HEK293 (cell line): ENCODE measurements at regions not wholly inside any gene's neighbourhood (a gene's known extent, or its start where the extent isn't known, plus 50 kb on each side); places are given as distances from the start of the nearest gene placed in this dataset.

ENCODE experiments used
- CTCF ChIA-PET: fragments of 350-600 bp; formaldehyde crosslinking; extraction: SDS; loops from one replicate; lab custom pipeline; 2021; ENCODE audit warnings: antibody characterized with exemption; lab: Yijun Ruan, JAX
- POLR2A ChIA-PET: fragments of 300-600 bp; formaldehyde crosslinking; extraction: SDS; loops from one replicate; lab custom pipeline; 2020; ENCODE audit warnings: antibody characterized with exemption, inconsistent platforms; lab: Yijun Ruan, JAX
- H3K27ac ChIP-seq: fragments of 200-500 bp; sonication (Bioruptor generic); 2 replicates; pipeline ENCODE4 v1.5.1; 2014; ENCODE audit warnings: low read depth, low read length, control low read depth, inconsistent platforms; ENCODE audit errors: extremely low read depth
- H3K36me3 ChIP-seq, 2 experiments: fragments of 200-500 bp in 1 of 2; sonication (Bioruptor generic) in 1 of 2; 1 replicate in 1 of 2; 2 replicates in 1 of 2; pipeline ENCODE4 v1.5.1; 2014 to 2017; ENCODE audit warnings: inconsistent platforms in 2 of 2, low read length in 2 of 2; ENCODE audit not compliant: control insufficient read depth in 2 of 2, insufficient read depth in 1 of 2
- H3K4me1 ChIP-seq: fragments of 200-500 bp; sonication (Bioruptor generic); 2 replicates; pipeline ENCODE4 v1.5.1; 2014; ENCODE audit warnings: mild to moderate bottlenecking, low read length, inconsistent platforms; ENCODE audit not compliant: control insufficient read depth, insufficient read depth
- H3K4me3 ChIP-seq: 2 replicates; pipeline ENCODE4 v1.5.1; 2011; ENCODE audit warnings: low read depth, mild to moderate bottlenecking, control low read depth, low read length, moderate library complexity
- H3K9me3 ChIP-seq: fragments of 200-500 bp; sonication (Bioruptor generic); 2 replicates; pipeline ENCODE4 v1.5.1; 2014; ENCODE audit warnings: low read depth, low read length, inconsistent platforms; ENCODE audit not compliant: control insufficient read depth, insufficient read depth
- KLF7 ChIP-seq: fragments of 450-650 bp; formaldehyde crosslinking; IDR thresholded peaks from 2 replicates; pipeline ENCODE4 v1.5.1; 2016; ENCODE audit warnings: missing biosample characterization, missing genetic modification characterization, borderline replicate concordance
- SETDB1 ChIP-seq: IDR thresholded peaks from one replicate; pipeline ENCODE4 v1.6.1; 2017; ENCODE audit warnings: mild to moderate bottlenecking, low read length, moderate library complexity, mixed read lengths; ENCODE audit not compliant: insufficient read length
- WT1 ChIP-seq: fragments of 450-650 bp; formaldehyde crosslinking; IDR thresholded peaks from 2 replicates; pipeline ENCODE4 v1.5.1; 2016; ENCODE audit warnings: missing biosample characterization, missing genetic modification characterization
- ZBTB8A ChIP-seq: fragments of 450-650 bp; formaldehyde crosslinking; IDR thresholded peaks from 2 replicates; pipeline ENCODE4 v1.5.1; 2016; ENCODE audit warnings: missing biosample characterization, missing genetic modification characterization
- ZNF132 ChIP-seq: fragments of 450-650 bp; formaldehyde crosslinking; IDR thresholded peaks from 2 replicates; pipeline ENCODE4 v1.5.1; 2017; ENCODE audit warnings: missing biosample characterization, missing genetic modification characterization, borderline replicate concordance
- ZNF175 ChIP-seq: fragments of 450-650 bp; formaldehyde crosslinking; IDR thresholded peaks from 2 replicates; pipeline ENCODE4 v1.5.1; 2016; ENCODE audit warnings: missing biosample characterization, missing genetic modification characterization
- ZNF184 ChIP-seq: fragments of 450-650 bp; IDR thresholded peaks from 2 replicates; pipeline ENCODE4 v1.5.1; 2018; ENCODE audit warnings: missing biosample characterization, mild to moderate bottlenecking, missing genetic modification characterization
- ZNF311 ChIP-seq: fragments of 450-650 bp; formaldehyde crosslinking; IDR thresholded peaks from 2 replicates; pipeline ENCODE4 v1.5.1; 2017; ENCODE audit warnings: missing biosample characterization, missing genetic modification characterization, borderline replicate concordance
- ZNF366 ChIP-seq: fragments of 450-650 bp; formaldehyde crosslinking; conservative IDR thresholded peaks from 2 replicates; pipeline ENCODE4 v1.5.1; 2016; ENCODE audit warnings: missing biosample characterization, missing genetic modification characterization
- ZNF391 ChIP-seq: fragments of 450-650 bp; formaldehyde crosslinking; IDR thresholded peaks from 2 replicates; pipeline ENCODE4 v1.5.1; 2016; ENCODE audit warnings: low read depth, missing biosample characterization, missing genetic modification characterization, borderline replicate concordance
- ZNF423 ChIP-seq: fragments of 450-650 bp; formaldehyde crosslinking; IDR thresholded peaks from 2 replicates; pipeline ENCODE4 v1.5.1; 2016; ENCODE audit warnings: missing biosample characterization, missing genetic modification characterization
- ZNF501 ChIP-seq: fragments of 450-650 bp; formaldehyde crosslinking; IDR thresholded peaks from 2 replicates; pipeline ENCODE4 v1.5.1; 2016; ENCODE audit warnings: missing biosample characterization, missing genetic modification characterization
- ZNF529 ChIP-seq: fragments of 450-650 bp; formaldehyde crosslinking; IDR thresholded peaks from 2 replicates; pipeline ENCODE4 v1.5.1; 2017; ENCODE audit warnings: missing genetic modification characterization, missing biosample characterization; ENCODE audit not compliant: insufficient replicate concordance
- ZNF544 ChIP-seq: fragments of 450-650 bp; formaldehyde crosslinking; IDR thresholded peaks from 2 replicates; pipeline ENCODE4 v1.5.0; 2017; ENCODE audit warnings: missing biosample characterization, missing genetic modification characterization
- ZNF660 ChIP-seq: fragments of 450-650 bp; IDR thresholded peaks from 2 replicates; pipeline ENCODE4 v1.5.1; 2018; ENCODE audit warnings: missing biosample characterization, mild to moderate bottlenecking, missing genetic modification characterization
- ZNF664 ChIP-seq: fragments of 450-650 bp; formaldehyde crosslinking; IDR thresholded peaks from 2 replicates; pipeline ENCODE4 v1.5.1; 2016; ENCODE audit warnings: missing biosample characterization, missing genetic modification characterization
- ZSCAN30 ChIP-seq: fragments of 450-650 bp; IDR thresholded peaks from 2 replicates; pipeline ENCODE4 v1.5.1; 2018; ENCODE audit warnings: missing biosample characterization, mild to moderate bottlenecking, missing genetic modification characterization, moderate library complexity
- TF ChIP-seq, protein P1 (sequence below): fragments of 450-650 bp; formaldehyde crosslinking; IDR thresholded peaks from 2 replicates; pipeline ENCODE4 v1.5.1; 2016; ENCODE audit warnings: missing biosample characterization, missing genetic modification characterization
- TF ChIP-seq, protein P2 (sequence below): fragments of 450-650 bp; formaldehyde crosslinking; IDR thresholded peaks from 2 replicates; pipeline ENCODE4 v1.5.1; 2017; ENCODE audit warnings: missing biosample characterization, missing genetic modification characterization
- TF ChIP-seq, protein P3 (sequence below): fragments of 450-650 bp; formaldehyde crosslinking; IDR thresholded peaks from 2 replicates; pipeline ENCODE4 v1.5.1; 2016; ENCODE audit warnings: missing biosample characterization, missing genetic modification characterization

DNA sequence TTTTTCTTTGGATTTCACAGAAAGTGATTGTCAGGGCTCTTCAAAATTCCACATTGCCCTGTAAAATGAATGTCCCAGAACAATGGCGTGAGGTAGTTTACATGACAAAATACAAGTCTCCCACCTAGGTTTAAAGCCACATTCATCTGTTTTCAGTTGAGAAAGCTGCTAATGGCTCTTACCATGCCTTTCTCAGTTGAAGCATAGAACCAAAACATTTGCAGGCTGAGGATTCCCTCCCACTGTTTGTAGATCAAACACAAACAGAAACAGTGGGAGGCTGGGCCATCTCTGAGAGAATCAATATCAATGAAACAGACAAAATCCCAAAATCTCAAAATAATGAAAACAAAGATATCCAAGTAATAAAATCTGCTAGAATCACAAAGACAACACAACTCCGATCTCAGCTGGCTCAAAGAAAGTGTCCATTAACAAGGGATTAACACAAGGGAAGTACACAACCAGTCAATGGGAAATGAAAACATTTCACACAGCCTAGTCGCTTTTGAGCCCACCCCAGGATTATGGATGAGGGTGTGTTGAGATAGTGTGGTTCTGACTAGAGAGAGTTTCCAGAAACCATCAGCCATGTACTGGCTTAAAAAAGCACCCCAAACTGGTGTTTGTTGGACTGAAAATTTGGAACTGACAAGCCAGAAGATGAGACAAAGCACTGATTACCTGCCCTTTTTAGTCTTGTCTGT lies 54.5 kb upstream of the TMEM260 start:
- Histone ChIP-seq H3K4me3 (no peak overlapping the region), H3K27ac (no peak overlapping the region)
- TF ChIP-seq SETDB1 (no peak), ZNF311 (tag by site-specific recombination) (no peak), ZNF664 (tag by site-specific recombination) (no peak)
- TF ChIP-seq, all 188 proteins: peak for 0
- Histone ChIP-seq H3K4me1 (no peaks in the 10 kb centered on the region), H3K9me3 (no peaks in the 10 kb centered on the region), H3K36me3 (no peaks in the 10 kb centered on the region)
- ChIA-PET CTCF (interaction anchor here (0.6 to 1.3 kb wide), 2 partner anchors 35 to 787 kb away, joined by 3 to 5 read pairs; no protein-coding TSS in a partner anchor), POLR2A (no interaction called here)

DNA sequence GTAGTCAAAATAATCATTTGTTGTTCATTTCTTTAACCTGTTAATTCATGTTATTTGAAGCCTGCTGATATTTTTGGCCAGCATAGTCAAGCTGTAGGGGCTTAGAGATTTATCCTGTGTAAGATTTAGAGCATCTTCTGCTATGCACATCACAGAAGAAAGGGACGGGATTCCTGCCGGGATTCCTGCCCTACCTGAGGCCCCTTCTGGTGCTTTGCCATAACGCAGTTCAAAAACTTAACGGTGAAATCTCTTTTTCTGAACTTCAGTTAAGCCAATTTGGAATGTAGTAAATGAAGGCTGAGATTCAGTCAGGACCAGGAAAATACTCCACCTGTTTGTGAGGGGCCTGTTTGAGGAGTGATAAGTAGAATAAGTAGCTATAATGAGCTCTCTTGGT lies 50.7 kb upstream of the TMEM260 start:
- no peaks in the 10 kb centered on the region for H3K9me3 ChIP-seq
- no peak overlapping the region for H3K4me3 ChIP-seq
- no peak for TF ChIP-seq WT1 (tag by site-specific recombination)
- TF ChIP-seq KLF7, result no peak
- no peak for TF ChIP-seq ZNF501 (tag by site-specific recombination)
- no peak for TF ChIP-seq ZNF660 (tag by site-specific recombination)
- TF ChIP-seq ZNF391 (tag by site-specific recombination), result no peak
- TF ChIP-seq ZNF423 (tag by site-specific recombination), result no peak
- TF ChIP-seq ZNF529 (tag by site-specific recombination), result no peak
- TF ChIP-seq ZNF544 (tag by site-specific recombination), result no peak
- no peak for TF ChIP-seq ZSCAN30
- TF ChIP-seq, protein P1, sequence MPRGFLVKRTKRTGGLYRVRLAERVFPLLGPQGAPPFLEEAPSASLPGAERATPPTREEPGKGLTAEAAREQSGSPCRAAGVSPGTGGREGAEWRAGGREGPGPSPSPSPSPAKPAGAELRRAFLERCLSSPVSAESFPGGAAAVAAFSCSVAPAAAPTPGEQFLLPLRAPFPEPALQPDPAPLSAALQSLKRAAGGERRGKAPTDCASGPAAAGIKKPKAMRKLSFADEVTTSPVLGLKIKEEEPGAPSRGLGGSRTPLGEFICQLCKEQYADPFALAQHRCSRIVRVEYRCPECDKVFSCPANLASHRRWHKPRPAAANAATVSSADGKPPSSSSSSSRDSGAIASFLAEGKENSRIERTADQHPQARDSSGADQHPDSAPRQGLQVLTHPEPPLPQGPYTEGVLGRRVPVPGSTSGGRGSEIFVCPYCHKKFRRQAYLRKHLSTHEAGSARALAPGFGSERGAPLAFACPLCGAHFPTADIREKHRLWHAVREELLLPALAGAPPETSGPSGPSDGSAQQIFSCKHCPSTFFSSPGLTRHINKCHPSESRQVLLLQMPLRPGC (tag by site-specific recombination), result no peak
- TF ChIP-seq ZNF184, result no peak
- no peak for TF ChIP-seq ZNF175 (tag by site-specific recombination)
- TF ChIP-seq ZNF366, result no peak
- TF ChIP-seq, protein P2, sequence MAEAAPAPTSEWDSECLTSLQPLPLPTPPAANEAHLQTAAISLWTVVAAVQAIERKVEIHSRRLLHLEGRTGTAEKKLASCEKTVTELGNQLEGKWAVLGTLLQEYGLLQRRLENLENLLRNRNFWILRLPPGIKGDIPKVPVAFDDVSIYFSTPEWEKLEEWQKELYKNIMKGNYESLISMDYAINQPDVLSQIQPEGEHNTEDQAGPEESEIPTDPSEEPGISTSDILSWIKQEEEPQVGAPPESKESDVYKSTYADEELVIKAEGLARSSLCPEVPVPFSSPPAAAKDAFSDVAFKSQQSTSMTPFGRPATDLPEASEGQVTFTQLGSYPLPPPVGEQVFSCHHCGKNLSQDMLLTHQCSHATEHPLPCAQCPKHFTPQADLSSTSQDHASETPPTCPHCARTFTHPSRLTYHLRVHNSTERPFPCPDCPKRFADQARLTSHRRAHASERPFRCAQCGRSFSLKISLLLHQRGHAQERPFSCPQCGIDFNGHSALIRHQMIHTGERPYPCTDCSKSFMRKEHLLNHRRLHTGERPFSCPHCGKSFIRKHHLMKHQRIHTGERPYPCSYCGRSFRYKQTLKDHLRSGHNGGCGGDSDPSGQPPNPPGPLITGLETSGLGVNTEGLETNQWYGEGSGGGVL (tag by site-specific recombination), result no peak
- TF ChIP-seq, protein P3, sequence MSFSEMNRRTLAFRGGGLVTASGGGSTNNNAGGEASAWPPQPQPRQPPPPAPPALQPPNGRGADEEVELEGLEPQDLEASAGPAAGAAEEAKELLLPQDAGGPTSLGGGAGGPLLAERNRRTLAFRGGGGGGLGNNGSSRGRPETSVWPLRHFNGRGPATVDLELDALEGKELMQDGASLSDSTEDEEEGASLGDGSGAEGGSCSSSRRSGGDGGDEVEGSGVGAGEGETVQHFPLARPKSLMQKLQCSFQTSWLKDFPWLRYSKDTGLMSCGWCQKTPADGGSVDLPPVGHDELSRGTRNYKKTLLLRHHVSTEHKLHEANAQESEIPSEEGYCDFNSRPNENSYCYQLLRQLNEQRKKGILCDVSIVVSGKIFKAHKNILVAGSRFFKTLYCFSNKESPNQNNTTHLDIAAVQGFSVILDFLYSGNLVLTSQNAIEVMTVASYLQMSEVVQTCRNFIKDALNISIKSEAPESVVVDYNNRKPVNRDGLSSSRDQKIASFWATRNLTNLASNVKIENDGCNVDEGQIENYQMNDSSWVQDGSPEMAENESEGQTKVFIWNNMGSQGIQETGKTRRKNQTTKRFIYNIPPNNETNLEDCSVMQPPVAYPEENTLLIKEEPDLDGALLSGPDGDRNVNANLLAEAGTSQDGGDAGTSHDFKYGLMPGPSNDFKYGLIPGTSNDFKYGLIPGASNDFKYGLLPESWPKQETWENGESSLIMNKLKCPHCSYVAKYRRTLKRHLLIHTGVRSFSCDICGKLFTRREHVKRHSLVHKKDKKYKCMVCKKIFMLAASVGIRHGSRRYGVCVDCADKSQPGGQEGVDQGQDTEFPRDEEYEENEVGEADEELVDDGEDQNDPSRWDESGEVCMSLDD (tag by site-specific recombination), result no peak
- no peak for TF ChIP-seq ZNF132 (tag by site-specific recombination)
- TF ChIP-seq ZBTB8A, result no peak
- no peak overlapping the region for H3K27ac ChIP-seq
- H3K4me1 ChIP-seq, result no peaks in the 10 kb centered on the region
- no peaks in the 10 kb centered on the region for H3K36me3 ChIP-seq
- POLR2A ChIA-PET, result interaction anchor here (0.7 kb wide), 1 partner anchor 12 kb away, joined by 4 read pairs; no protein-coding TSS in a partner anchor
- CTCF ChIA-PET, result interaction anchor here (0.6 kb wide), 1 partner anchor 797 kb away, joined by 3 read pairs; no protein-coding TSS in a partner anchor
